Chondrocyte (in vitro differentiated cells): ENCODE measurements at regions not wholly inside any gene's neighbourhood (a gene's known extent, or its start where the extent isn't known, plus 50 kb on each side); places are given as distances from the start of the nearest gene placed in this dataset.
"Not testable (repeated sequence)": the region's sequence is repeated elsewhere in the genome, so short reads cannot be mapped to it uniquely, and the experiment has no call there.

Experiments used
- DNase-seq: peaks from one replicate; pipeline ENCODE4 v3.0.0; 2021; ENCODE audit warnings: mixed read lengths, low spot score
- H3K27ac Mint-ChIP-seq: one replicate; pipeline ENCODE4 v1.8.0; 2021; ENCODE audit warnings: mild to moderate bottlenecking, moderate library complexity, mixed read lengths; ENCODE audit not compliant: unreplicated experiment
- H3K27me3 Mint-ChIP-seq: 2 replicates; pipeline ENCODE4 v1.8.0; 2021; ENCODE audit warnings: low read depth, mixed read lengths
- H3K36me3 Mint-ChIP-seq: 2 replicates; pipeline ENCODE4 v1.8.0; 2021; ENCODE audit warnings: low read depth, mixed read lengths
- H3K4me1 Mint-ChIP-seq: 2 replicates; pipeline ENCODE4 v1.8.0; 2021; ENCODE audit warnings: low read depth, mild to moderate bottlenecking, mixed read lengths
- H3K4me3 Mint-ChIP-seq: one replicate; pipeline ENCODE4 v1.8.0; 2021; ENCODE audit warnings: mild to moderate bottlenecking, moderate library complexity, mixed read lengths; ENCODE audit not compliant: unreplicated experiment
- H3K9me3 Mint-ChIP-seq: 2 replicates; pipeline ENCODE4 v1.8.0; 2021; ENCODE audit warnings: low read depth, mixed read lengths
- TF ChIP-seq, protein P1 (sequence below): fragments of 200-600 bp; sonication (generic); IDR thresholded peaks from 2 replicates; pipeline ENCODE4 v1.5.0; 2021; ENCODE audit warnings: antibody characterized with exemption, mild to moderate bottlenecking, moderate library complexity

DNA sequence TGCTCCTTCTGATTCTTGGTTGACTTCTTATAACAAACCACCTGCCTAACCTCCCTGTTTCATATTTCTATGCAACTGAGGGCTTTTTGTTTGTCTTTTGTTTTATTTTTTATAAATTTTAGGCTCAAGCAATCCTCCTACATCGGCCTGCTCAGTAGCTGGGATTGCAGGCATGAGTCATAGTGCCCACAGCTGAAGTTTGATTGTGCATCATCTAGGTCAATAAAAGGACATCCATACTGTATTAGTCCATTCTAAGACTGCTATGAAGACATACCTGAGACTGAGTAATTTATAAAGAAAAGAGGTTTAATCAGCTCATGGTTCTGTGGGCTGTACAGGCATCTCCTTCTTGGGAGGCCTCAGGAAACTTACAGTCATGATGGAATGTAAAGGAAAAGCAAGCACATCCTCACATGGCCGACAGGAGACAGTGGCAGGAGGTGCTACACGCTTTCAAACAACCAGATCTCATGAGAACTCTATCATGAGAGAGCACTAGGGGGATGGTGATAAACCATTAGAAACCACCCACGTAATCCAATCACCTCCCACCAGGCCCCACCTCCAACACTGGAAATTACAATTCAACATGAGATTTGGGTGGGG lies 285.0 kb downstream of the SIPA1L2 start:
- TF ChIP-seq, protein P1, sequence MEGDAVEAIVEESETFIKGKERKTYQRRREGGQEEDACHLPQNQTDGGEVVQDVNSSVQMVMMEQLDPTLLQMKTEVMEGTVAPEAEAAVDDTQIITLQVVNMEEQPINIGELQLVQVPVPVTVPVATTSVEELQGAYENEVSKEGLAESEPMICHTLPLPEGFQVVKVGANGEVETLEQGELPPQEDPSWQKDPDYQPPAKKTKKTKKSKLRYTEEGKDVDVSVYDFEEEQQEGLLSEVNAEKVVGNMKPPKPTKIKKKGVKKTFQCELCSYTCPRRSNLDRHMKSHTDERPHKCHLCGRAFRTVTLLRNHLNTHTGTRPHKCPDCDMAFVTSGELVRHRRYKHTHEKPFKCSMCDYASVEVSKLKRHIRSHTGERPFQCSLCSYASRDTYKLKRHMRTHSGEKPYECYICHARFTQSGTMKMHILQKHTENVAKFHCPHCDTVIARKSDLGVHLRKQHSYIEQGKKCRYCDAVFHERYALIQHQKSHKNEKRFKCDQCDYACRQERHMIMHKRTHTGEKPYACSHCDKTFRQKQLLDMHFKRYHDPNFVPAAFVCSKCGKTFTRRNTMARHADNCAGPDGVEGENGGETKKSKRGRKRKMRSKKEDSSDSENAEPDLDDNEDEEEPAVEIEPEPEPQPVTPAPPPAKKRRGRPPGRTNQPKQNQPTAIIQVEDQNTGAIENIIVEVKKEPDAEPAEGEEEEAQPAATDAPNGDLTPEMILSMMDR = no peak
- Mint-ChIP-seq H3K27ac (no peak overlapping the region), H3K36me3 (peaks cover 2% of the 10 kb centered on the region), H3K4me3 (no peak overlapping the region), H3K27me3 (peaks cover 7% of the 10 kb centered on the region), H3K9me3 (peaks cover 9% of the 10 kb centered on the region), H3K4me1 (no peaks in the 10 kb centered on the region)
- DNase-seq = no peak

DNA sequence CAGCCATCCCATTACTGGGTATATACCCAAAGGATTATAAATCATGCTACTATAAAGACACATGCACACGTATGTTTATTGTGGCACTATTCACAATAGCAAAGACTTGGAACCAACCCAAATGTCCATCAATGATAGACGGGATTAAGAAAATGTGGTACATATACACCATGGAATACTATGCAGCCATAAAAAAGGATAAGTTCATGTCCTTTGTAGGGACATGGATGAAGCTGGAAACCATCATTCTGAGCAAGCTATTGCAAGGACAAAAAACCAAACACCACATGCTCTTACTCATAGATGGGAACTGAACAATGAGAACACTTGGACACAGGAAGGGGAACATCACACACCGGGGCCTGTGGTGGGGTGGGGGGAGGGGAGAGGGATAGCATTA lies 285.7 kb downstream of the SIPA1L2 start:
- H3K27ac Mint-ChIP-seq, H3K36me3 Mint-ChIP-seq, H3K4me1 Mint-ChIP-seq, H3K27me3 Mint-ChIP-seq, H3K9me3 Mint-ChIP-seq, H3K4me3 Mint-ChIP-seq, DNase-seq: not testable (repeated sequence)

DNA sequence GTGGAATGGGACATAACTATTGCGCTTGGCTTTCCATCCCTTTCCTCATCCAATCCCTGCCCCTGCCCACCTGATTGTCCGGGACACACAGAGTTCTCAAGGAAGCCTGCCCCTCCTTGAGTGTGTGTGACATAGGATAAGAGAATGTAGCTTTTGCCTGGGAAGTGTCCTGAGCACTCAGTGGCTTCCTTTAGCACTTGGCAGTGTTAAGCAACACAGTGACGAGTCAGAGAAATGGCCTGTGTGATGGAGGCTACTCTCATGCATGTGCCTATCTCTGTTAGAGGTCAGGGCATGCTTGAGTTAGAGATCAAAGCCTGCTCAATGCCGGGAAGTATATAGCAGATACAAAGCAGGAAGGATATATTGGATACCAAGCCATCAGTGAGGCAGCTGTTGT lies 289.5 kb downstream of the SIPA1L2 start:
- H3K4me3 Mint-ChIP-seq = no peak overlapping the region
- H3K9me3 Mint-ChIP-seq = peaks cover 9% of the 10 kb centered on the region
- H3K4me1 Mint-ChIP-seq = no peaks in the 10 kb centered on the region
- peaks cover 9% of the 10 kb centered on the region for H3K27me3 Mint-ChIP-seq
- H3K36me3 Mint-ChIP-seq = peaks cover 2% of the 10 kb centered on the region
- no peak for DNase-seq
- no peak overlapping the region for H3K27ac Mint-ChIP-seq
- TF ChIP-seq, protein P1 = no peak

DNA sequence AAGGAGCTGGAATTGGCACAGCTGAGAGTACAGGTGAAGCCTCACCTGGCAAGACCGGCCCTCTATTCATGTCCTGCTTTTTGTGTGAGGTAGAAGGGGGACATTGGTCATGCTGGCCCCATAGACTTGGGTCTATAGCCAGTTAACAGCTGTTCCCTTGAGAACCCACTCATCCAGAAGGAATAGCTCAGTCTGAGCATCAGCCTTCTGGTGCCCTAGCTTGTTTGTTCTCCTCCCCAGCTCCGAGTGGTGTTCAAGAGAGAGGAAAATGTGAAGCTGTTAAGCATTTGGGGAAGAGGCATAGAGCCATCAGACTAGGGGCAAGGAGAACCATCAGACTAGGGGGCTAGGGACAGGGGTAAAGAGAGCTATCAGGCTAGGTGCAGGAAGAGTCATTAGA lies 290.9 kb downstream of the SIPA1L2 start:
- Mint-ChIP-seq H3K27me3 (peaks cover 11% of the 10 kb centered on the region), H3K9me3 (peaks cover 2% of the 10 kb centered on the region), H3K4me1 (no peaks in the 10 kb centered on the region), H3K27ac (no peak overlapping the region), H3K36me3 (peaks cover 2% of the 10 kb centered on the region), H3K4me3 (no peak overlapping the region)
- TF ChIP-seq, protein P1 = no peak
- no peak for DNase-seq

DNA sequence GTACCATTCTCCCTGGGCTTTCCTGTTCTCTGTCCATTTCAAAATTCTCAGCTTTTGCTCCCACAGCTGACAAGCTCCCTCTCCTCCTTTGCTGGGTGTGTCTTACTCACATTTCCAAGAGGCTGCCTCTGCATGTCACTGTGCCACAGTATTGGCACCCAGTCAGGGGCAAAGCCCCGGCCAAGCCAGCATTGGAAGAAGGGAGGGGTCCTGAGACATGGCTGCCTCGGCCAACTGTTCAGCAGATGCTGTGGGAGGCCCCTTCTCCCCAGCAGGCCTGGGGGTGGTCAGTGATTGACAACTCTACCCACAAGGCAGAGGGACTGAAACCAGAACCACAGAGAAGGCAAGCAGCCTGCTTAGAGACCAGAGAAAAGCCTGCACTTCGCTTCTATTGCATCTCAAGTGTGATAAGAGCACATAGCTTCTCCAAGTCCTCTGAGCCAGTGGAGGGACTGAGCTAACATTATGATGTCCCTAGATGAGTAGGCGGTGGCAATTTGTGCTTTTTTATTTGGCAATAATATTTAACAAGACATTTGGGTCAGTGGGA lies 294.1 kb downstream of the SIPA1L2 start:
- Mint-ChIP-seq H3K36me3 (peaks cover 1% of the 10 kb centered on the region), H3K4me1 (no peaks in the 10 kb centered on the region), H3K9me3 (no peaks in the 10 kb centered on the region), H3K27ac (no peak overlapping the region), H3K27me3 (peaks cover 19% of the 10 kb centered on the region), H3K4me3 (no peak overlapping the region)
- TF ChIP-seq, protein P1 = no peak
- no peak for DNase-seq

DNA sequence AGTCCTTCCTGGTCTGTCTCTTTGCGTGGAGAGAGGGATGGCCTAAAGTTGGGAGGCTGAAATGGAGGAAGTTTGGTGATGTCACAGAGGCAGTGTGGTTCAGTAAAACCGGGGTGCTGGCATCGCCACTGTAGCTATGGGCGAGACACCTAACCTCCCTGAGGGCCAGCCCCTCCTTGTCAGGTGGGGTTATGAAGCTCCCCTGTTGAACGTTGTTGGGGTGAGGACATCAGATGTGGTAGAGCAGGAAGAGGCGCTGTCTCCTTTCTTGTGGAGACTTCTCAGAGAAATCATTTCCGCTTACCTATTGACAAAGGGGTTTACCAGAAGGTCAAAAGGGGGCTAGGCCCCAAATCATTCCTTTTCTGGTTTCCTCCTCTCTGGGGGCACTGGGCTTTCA lies 294.7 kb downstream of the SIPA1L2 start:
- Mint-ChIP-seq H3K4me3 (no peak overlapping the region), H3K36me3 (peaks cover 1% of the 10 kb centered on the region), H3K27ac (no peak overlapping the region), H3K4me1 (no peaks in the 10 kb centered on the region), H3K27me3 (peaks cover 19% of the 10 kb centered on the region), H3K9me3 (no peaks in the 10 kb centered on the region)
- TF ChIP-seq, protein P1 = no peak
- no peak for DNase-seq
